AG10803 (cell line): ENCODE measurements at regions not wholly inside any gene's neighbourhood (a gene's known extent, or its start where the extent isn't known, plus 50 kb on each side); places are given as distances from the start of the nearest gene placed in this dataset.

Source experiments
- DNase-seq: peaks from one replicate; pipeline ENCODE4 v3.0.0; 2010; ENCODE audit warnings: low read depth
- H3K4me3 ChIP-seq: 2 replicates; pipeline ENCODE4 v1.5.1; 2011; ENCODE audit warnings: mild to moderate bottlenecking, low read length, control low read depth
- CTCF ChIP-seq: conservative IDR thresholded peaks from 2 replicates; pipeline ENCODE4 v1.5.1; 2011; ENCODE audit warnings: mild to moderate bottlenecking, low read length, control low read depth, inconsistent platforms

- DNase-seq: no peak
- no peak for TF ChIP-seq CTCF
- no peak overlapping the region for H3K4me3 ChIP-seq
Observed at GRCh38 chr9:13879981-13880380, 434.0 kb downstream of the NFIB start.

GRCh38 chr9:13879011-13879410 lies 434.9 kb downstream of the NFIB start:
- no peak for DNase-seq
- no peak overlapping the region for H3K4me3 ChIP-seq
- TF ChIP-seq CTCF: no peak

GRCh38 chr9:13878241-13878711 lies 435.7 kb downstream of the NFIB start:
- DNase-seq: no peak
- no peak for TF ChIP-seq CTCF

GRCh38 chr9:13876741-13877140 lies 437.2 kb downstream of the NFIB start:
- no peak for DNase-seq
- TF ChIP-seq CTCF: no peak
- no peak overlapping the region for H3K4me3 ChIP-seq

More at GRCh38 chr9:13878241-13878711, 435.7 kb downstream of the NFIB start:
- no peak overlapping the region for H3K4me3 ChIP-seq

GRCh38 chr9:13873203-13873602 lies 440.7 kb downstream of the NFIB start:
- TF ChIP-seq CTCF: no peak
- DNase-seq: no peak

GRCh38 chr9:13868336-13868735 lies 445.6 kb downstream of the NFIB start:
- DNase-seq: no peak
- no peak overlapping the region for H3K4me3 ChIP-seq
- no peak for TF ChIP-seq CTCF

More at GRCh38 chr9:13873203-13873602, 440.7 kb downstream of the NFIB start:
- no peak overlapping the region for H3K4me3 ChIP-seq

GRCh38 chr9:13865869-13866268 lies 448.1 kb downstream of the NFIB start:
- no peak for TF ChIP-seq CTCF
- H3K4me3 ChIP-seq: no peak overlapping the region
- DNase-seq: no peak
